Ovary (tissue), 7 donors: ENCODE measurements at regions not wholly inside any gene's neighbourhood (a gene's known extent, or its start where the extent isn't known, plus 50 kb on each side); places are given as distances from the start of the nearest gene placed in this dataset.

Source experiments
- DNase-seq, 5 donors: peaks; one replicate each; pipeline ENCODE4 v3.0.0-alpha.2; 2019 to 2020
- H3K27ac ChIP-seq, 2 donors: fragments of 200-600 bp; one replicate each; pipeline versions ENCODE4 v1.5.1 to v1.8.0; 2019 to 2022
- H3K27me3 ChIP-seq: fragments of 200-600 bp; one replicate; pipeline ENCODE4 v1.8.0; 2022
- H3K36me3 ChIP-seq: fragments of 200-600 bp; sonication (generic); one replicate; pipeline ENCODE4 v1.5.1; 2019
- H3K4me1 ChIP-seq: one replicate; pipeline ENCODE4 v1.8.1; 2013; ENCODE audit warnings: mild to moderate bottlenecking, moderate library complexity; ENCODE audit not compliant: insufficient read depth
- H3K4me3 ChIP-seq: fragments of 200-600 bp; sonication (generic); one replicate; pipeline ENCODE4 v1.5.1; 2017
- H3K9me3 ChIP-seq, 2 donors: fragments of 200-600 bp in 1 of 2; sonication (generic) in 1 of 2; one replicate each; pipeline versions ENCODE4 v1.5.1 to v1.8.1; 2013 to 2019; ENCODE audit warnings: mild to moderate bottlenecking in 1 of 2, moderate library complexity in 1 of 2
- EP300 ChIP-seq: sonication (generic); formaldehyde crosslinking; IDR thresholded peaks from one replicate; pipeline ENCODE4 v1.6.1; 2017; ENCODE audit warnings: antibody characterized with exemption
- POLR2A ChIP-seq: fragments of 450-650 bp; IDR thresholded peaks from one replicate; pipeline ENCODE4 v1.6.1; 2017; ENCODE audit warnings: antibody characterized with exemption, mild to moderate bottlenecking, moderate library complexity
- WGBS, 3 donors: extraction: QIAGEN DNeasy Blood & Tissue Kit in 1 of 3; methylation state at CpG; one replicate each; pipeline versions ENCODE4 v1.1.5 to v1.1.7; 2013 to 2017; 5-methylcytosine and 5-hydroxymethylcytosine counted together
- intact Hi-C, 4 donors: fragments of 100-400 bp; cut with DNase I; formaldehyde crosslinking; loops; one replicate each; pipeline versions ENCODE4 v1.11.0 to v1.15.1; 2022 to 2023
- TF ChIP-seq, protein P1 (sequence below), 3 donors: fragments of 450-650 bp in 2 of 3; fragments of 200-600 bp in 1 of 3; IDR thresholded peaks; one replicate each; pipeline versions ENCODE4 v1.5.1 to v1.8.0; 2016 to 2022; ENCODE audit warnings: antibody characterized with exemption in 3 of 3, mild to moderate bottlenecking in 1 of 3
- donor health status: DM: no; HTN: no; CAD: no; lungs with moderate emphysema.
- donor health status: DM: no; HTN: no; CAD: no.
- donor health status: Bipolar disorder and iron deficiency.
- donor health status: DM: no; HTN: no; CAD: no.
- donor health status: DM: yes; HTN: yes; CAD: no.

DNA sequence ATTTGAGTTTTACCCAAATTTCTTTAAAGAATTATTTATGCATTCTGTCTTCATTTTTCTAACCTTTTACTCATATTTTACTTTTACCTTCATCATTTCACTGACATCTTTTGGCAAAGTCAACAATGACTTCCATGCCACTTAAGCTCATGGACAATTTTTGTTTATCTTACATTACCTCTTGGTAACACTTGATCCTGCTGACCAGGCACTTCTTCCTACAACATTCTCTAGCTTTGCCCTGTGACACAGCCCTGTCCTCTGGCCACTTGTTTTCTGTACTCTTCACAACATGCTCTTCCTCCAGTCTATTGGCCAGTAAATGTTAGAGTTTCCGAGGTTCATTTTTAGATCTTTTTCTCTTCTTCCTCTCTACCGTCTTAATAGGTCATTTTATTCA is 377.2 kb downstream of the SUCLA2 start:
- no peaks in the 10 kb centered on the region for H3K36me3 ChIP-seq
- 83 to 93% (median 89%) methylated on average over 2 of the region's 2 CpGs for WGBS, 3 donors
- intact Hi-C loops = no loop called here
- TF ChIP-seq POLR2A (no peak), EP300 (no peak)
- TF ChIP-seq, protein P1, sequence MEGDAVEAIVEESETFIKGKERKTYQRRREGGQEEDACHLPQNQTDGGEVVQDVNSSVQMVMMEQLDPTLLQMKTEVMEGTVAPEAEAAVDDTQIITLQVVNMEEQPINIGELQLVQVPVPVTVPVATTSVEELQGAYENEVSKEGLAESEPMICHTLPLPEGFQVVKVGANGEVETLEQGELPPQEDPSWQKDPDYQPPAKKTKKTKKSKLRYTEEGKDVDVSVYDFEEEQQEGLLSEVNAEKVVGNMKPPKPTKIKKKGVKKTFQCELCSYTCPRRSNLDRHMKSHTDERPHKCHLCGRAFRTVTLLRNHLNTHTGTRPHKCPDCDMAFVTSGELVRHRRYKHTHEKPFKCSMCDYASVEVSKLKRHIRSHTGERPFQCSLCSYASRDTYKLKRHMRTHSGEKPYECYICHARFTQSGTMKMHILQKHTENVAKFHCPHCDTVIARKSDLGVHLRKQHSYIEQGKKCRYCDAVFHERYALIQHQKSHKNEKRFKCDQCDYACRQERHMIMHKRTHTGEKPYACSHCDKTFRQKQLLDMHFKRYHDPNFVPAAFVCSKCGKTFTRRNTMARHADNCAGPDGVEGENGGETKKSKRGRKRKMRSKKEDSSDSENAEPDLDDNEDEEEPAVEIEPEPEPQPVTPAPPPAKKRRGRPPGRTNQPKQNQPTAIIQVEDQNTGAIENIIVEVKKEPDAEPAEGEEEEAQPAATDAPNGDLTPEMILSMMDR (IDR thresholded peaks at IDR 0.05) = no peak
- H3K27ac ChIP-seq = no peak overlapping the region
- no peak for DNase-seq
- no peak overlapping the region for H3K4me3 ChIP-seq
- no peaks in the 10 kb centered on the region for H3K4me1 ChIP-seq
- H3K9me3 ChIP-seq = no peaks in the 10 kb centered on the region
- H3K27me3 ChIP-seq = no peaks in the 10 kb centered on the region

DNA sequence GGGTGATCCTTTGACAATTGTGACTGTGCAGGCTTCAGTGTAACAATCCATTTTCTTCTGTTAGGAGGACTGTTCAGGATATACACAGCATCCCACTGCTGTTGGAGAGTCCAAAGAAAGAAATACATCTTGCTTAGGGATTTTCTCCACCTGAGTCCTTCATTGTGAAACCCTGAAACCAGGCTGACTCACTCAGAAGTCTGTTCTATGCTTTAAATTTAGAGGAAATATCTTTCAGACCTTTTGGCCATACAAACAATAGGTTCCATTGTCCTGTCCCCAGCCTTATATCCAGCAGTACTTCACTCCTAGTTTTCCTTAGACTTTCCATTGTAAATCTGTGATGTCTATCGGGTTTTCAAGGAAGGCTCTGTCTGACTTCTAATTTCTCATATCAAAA is 379.1 kb downstream of the SUCLA2 start:
- TF ChIP-seq, protein P1 (IDR thresholded peaks at IDR 0.05) = no peak
- TF ChIP-seq POLR2A (no peak), EP300 (no peak)
- no peak overlapping the region for H3K4me3 ChIP-seq
- H3K27ac ChIP-seq = no peak overlapping the region
- DNase-seq = no peak
- no peaks in the 10 kb centered on the region for H3K27me3 ChIP-seq
- intact Hi-C loops = no loop called here
- no peaks in the 10 kb centered on the region for H3K4me1 ChIP-seq
- no peaks in the 10 kb centered on the region for H3K36me3 ChIP-seq
- no peaks in the 10 kb centered on the region for H3K9me3 ChIP-seq
- 45 to 64% (median 58%) methylated on average over 1 of the region's 1 CpG for WGBS, 3 donors

DNA sequence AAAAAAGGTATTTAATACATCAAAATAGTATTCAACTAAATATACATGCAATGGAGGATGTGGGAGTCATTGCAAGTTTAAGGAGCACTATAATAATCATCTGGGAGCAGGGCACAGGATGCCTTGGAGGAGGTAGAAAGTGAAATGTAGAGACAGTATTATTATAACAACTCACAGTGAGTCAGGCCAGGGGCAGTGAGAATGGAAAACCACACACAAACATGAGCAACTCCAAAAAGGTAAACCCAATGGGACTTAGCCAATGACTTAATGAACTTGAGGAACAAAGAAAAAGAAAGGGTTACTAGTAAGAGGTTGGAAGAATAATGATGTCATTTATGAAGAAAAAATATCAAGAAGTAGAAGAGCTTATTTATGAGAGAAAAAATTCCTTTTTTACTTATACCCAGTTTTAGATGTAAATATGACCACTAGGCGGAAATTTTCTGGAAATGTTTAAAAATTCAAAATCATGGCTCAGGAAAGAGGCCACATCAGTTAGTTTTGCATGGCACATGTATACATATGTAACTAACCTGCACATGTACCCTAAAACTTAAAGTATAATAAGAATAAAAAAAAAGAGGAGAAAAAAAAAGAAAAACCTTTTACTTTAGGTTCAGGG is 389.3 kb downstream of the SUCLA2 start:
- TF ChIP-seq, protein P1 (IDR thresholded peaks at IDR 0.05) = no peak
- TF ChIP-seq EP300 (no peak), POLR2A (no peak)
- intact Hi-C loops = no loop called here
- WGBS, 3 donors = 80 to 96% (median 93%) methylated on average over 1 of the region's 1 CpG

DNA sequence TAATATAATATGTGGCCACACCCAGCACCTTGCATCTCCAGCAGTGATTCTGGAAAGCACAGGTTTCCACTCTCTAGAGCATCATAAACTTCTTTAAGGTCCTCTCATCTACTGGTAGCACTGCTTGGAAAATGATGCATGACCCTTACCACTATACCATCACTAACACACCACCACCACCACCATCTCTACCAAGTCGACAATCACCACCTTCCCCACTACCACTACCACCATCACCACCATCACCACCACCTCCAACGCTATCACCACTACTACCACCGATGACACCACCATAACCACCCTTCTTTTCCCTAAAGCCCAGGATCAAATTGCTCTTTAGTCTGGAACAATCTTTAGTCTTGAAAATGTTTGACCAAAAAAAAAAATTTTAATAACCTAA is 390.4 kb downstream of the SUCLA2 start:
- H3K36me3 ChIP-seq = no peaks in the 10 kb centered on the region
- H3K4me3 ChIP-seq = no peak overlapping the region
- H3K27ac ChIP-seq = no peak overlapping the region
- intact Hi-C loops = no loop called here
- 85 to 88% (median 86%) methylated on average over 3 of the region's 3 CpGs for WGBS, 3 donors
- H3K9me3 ChIP-seq = no peaks in the 10 kb centered on the region
- DNase-seq = no peak
- H3K27me3 ChIP-seq = no peaks in the 10 kb centered on the region
- TF ChIP-seq, protein P1 (IDR thresholded peaks at IDR 0.05) = no peak
- TF ChIP-seq EP300 (no peak), POLR2A (no peak)
- no peaks in the 10 kb centered on the region for H3K4me1 ChIP-seq

More for the DNA sequence above, 389.3 kb downstream of the SUCLA2 start:
- no peak for DNase-seq
- Histone ChIP-seq H3K4me1 (no peaks in the 10 kb centered on the region), H3K9me3 (no peaks in the 10 kb centered on the region), H3K27me3 (no peaks in the 10 kb centered on the region), H3K4me3 (no peak overlapping the region), H3K27ac (no peak overlapping the region), H3K36me3 (no peaks in the 10 kb centered on the region)
